Spinal cord (tissue), 9 donors: ENCODE measurements at regions not wholly inside any gene's neighbourhood (a gene's known extent, or its start where the extent isn't known, plus 50 kb on each side); places are given as distances from the start of the nearest gene placed in this dataset.

Experiments used
- DNase-seq, 6 donors: peaks; one replicate each; pipeline versions ENCODE4 v3.0.0 to v3.0.0-alpha.2; 2013 to 2015; ENCODE audit warnings: low spot score in 6 of 6, low read depth in 4 of 6
- H3K27ac ChIP-seq: one replicate; pipeline ENCODE4 v1.5.1; 2013; ENCODE audit warnings: low read depth, low read length, control low read depth
- H3K27me3 ChIP-seq: one replicate; pipeline ENCODE4 v1.6.1; 2013; ENCODE audit warnings: low read length; ENCODE audit not compliant: control insufficient read depth, insufficient read depth
- H3K36me3 ChIP-seq: one replicate; pipeline ENCODE4 v1.6.1; 2013; ENCODE audit warnings: low read length; ENCODE audit not compliant: control insufficient read depth, insufficient read depth
- H3K4me1 ChIP-seq: one replicate; pipeline ENCODE4 v1.6.1; 2013; ENCODE audit warnings: low read length; ENCODE audit not compliant: control insufficient read depth, insufficient read depth
- H3K4me3 ChIP-seq: one replicate; pipeline ENCODE4 v1.5.1; 2013; ENCODE audit warnings: low read depth, low read length, control low read depth
- H3K9me3 ChIP-seq: one replicate; pipeline ENCODE4 v1.6.1; 2013; ENCODE audit warnings: low read length; ENCODE audit not compliant: control insufficient read depth, insufficient read depth
- WGBS: methylation state at CpG from one replicate; pipeline ENCODE4 v1.1.5; 2013; ENCODE audit warnings: missing lambda C conversion rate; ENCODE audit not compliant: insufficient coverage; 5-methylcytosine and 5-hydroxymethylcytosine counted together
- donor health status: healthy.

DNA sequence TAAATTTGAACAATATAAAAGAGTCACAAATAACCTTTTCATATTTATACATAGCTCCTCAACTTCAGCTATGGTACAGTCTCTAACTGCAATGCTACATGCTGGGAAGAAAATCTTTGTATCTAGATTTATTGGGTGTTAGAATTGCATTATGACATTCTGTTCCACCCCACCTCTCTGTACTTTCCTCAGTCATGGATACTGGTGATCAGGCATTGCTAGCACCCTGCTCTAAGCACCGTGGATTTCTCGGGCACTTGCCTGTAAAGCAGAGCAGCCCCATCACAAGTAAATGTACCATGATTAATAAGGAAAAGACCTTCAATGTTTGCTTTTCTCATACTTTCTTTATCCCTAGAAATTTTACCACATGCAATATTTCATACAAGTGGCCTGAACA lies 1028.9 kb upstream of the INTU start:
- no peak for DNase-seq
- no peak overlapping the region for H3K4me3 ChIP-seq
- H3K27me3 ChIP-seq, result no peaks in the 10 kb centered on the region
- H3K4me1 ChIP-seq, result no peaks in the 10 kb centered on the region
- no CpG with 5 or more reads among the region's 2 CpGs for WGBS
- no peaks in the 10 kb centered on the region for H3K36me3 ChIP-seq
- H3K9me3 ChIP-seq, result no peaks in the 10 kb centered on the region
- H3K27ac ChIP-seq, result no peak overlapping the region

DNA sequence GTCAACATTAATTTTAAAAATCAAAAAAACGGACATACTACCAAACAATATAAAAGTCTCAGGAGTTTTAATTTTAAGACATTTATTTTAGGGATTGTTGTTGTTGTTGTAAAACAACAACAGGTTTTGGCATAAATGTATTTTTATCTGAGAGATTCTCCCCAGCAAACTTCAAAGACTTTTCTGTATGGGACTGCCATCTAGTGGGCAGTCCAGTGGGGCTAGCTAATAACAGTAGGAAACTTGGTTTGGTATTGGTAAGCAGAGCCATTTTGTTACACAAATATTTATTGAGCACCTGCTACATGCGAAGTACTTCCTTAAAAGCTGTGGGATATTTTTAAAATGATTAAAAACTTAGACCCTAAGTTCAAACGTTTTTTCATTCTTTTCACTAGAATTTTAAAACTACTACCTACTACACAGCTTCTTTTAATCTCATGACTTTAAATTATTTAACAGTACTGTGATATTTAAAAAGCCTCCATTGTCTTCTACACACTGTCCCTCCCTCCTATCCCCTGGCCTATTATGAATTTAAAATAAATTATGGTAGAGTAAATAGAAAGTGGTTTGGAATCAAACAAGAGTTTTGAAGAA lies 1028.4 kb upstream of the INTU start:
- no CpG with 5 or more reads among the region's 3 CpGs for WGBS
- no peaks in the 10 kb centered on the region for H3K9me3 ChIP-seq
- DNase-seq, result peak in 5 of 6 donors; percentile 31 to 88 (median 39)

DNA sequence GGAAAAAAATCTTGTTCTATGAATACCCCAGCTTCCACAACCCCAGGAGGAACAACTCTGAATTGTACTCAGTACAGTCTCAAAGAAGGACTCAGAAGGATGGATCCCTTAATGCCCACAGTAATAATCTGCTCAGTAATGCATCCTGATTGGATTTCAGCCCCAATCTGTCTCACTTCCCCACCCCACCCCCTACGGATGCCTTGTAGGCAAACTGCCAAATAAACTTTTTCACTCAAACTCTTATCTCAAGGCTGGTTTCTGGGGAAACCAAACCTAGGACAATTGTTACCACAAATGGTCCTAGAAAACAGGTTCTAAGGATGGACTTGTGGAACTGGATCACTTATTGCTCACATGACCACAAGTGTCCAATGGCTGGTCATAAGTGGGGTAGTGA lies 1021.8 kb upstream of the INTU start:
- Histone ChIP-seq H3K4me1 (no peaks in the 10 kb centered on the region), H3K9me3 (no peaks in the 10 kb centered on the region), H3K27ac (no peak overlapping the region), H3K36me3 (no peaks in the 10 kb centered on the region), H3K27me3 (no peaks in the 10 kb centered on the region), H3K4me3 (no peak overlapping the region)
- DNase-seq, result no peak
- no CpG with 5 or more reads among the region's 1 CpG for WGBS

More for the DNA sequence above, 1028.4 kb upstream of the INTU start:
- H3K27me3 ChIP-seq, result no peaks in the 10 kb centered on the region
- no peaks in the 10 kb centered on the region for H3K4me1 ChIP-seq
- H3K4me3 ChIP-seq, result no peak overlapping the region
- H3K27ac ChIP-seq, result no peak overlapping the region
- H3K36me3 ChIP-seq, result no peaks in the 10 kb centered on the region

DNA sequence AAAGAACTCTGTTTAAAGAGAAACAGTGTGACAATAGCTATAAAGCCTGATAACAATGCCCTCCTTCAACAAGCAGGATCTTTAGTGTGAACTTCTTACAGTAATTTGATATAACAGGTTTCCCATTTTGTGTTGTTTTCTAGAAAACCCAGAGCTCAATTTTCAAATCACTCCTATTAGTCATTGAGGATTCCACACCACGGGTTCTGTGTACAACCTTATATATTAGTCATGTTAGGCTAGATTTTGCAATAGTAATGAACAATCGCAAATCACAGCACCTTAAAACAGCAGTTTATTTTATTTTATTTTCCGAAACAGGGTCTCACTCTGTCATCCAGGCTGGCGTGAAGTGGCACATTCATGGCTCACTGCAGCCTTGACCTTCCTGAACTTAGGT lies 1020.9 kb upstream of the INTU start:
- H3K4me1 ChIP-seq, result no peaks in the 10 kb centered on the region
- 67% methylated on average over 3 of the region's 4 CpGs for WGBS
- no peak for DNase-seq

GRCh38 chr4:126614356-126614855 lies 1018.4 kb upstream of the INTU start:
- no peak for DNase-seq
- no peaks in the 10 kb centered on the region for H3K27me3 ChIP-seq
- H3K4me1 ChIP-seq, result no peaks in the 10 kb centered on the region
- no peak overlapping the region for H3K4me3 ChIP-seq
- WGBS, result 70% methylated on average over 6 of the region's 8 CpGs
- H3K36me3 ChIP-seq, result no peaks in the 10 kb centered on the region
- no peaks in the 10 kb centered on the region for H3K9me3 ChIP-seq
- no peak overlapping the region for H3K27ac ChIP-seq

More for the DNA sequence above, 1020.9 kb upstream of the INTU start:
- Histone ChIP-seq H3K4me3 (no peak overlapping the region), H3K9me3 (no peaks in the 10 kb centered on the region), H3K36me3 (no peaks in the 10 kb centered on the region), H3K27me3 (no peaks in the 10 kb centered on the region), H3K27ac (no peak overlapping the region)

DNA sequence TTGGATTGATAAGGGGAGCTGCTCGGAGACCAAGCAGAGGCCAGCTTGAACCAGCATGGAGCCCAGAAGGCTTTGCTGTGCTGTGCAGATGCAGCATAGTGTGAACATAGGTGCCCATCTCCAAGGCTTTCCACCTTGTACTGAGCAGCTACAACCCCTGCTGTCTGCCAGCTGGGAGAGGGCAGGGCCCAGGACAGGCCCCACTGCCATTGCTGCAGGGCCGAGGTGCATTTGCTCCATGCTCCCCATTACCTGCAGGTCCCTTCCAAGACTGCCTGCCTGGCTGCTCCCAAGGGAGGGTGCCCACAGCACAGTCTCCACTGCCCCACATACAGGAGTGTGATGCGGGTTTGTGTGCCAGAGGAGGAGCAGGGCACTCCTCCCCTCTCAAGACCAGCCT lies 1016.0 kb upstream of the INTU start:
- 92% methylated on average over 3 of the region's 3 CpGs for WGBS
- Histone ChIP-seq H3K36me3 (no peaks in the 10 kb centered on the region), H3K4me3 (no peak overlapping the region), H3K27me3 (no peaks in the 10 kb centered on the region), H3K27ac (no peak overlapping the region), H3K4me1 (no peaks in the 10 kb centered on the region), H3K9me3 (no peaks in the 10 kb centered on the region)
- DNase-seq, result no peak

DNA sequence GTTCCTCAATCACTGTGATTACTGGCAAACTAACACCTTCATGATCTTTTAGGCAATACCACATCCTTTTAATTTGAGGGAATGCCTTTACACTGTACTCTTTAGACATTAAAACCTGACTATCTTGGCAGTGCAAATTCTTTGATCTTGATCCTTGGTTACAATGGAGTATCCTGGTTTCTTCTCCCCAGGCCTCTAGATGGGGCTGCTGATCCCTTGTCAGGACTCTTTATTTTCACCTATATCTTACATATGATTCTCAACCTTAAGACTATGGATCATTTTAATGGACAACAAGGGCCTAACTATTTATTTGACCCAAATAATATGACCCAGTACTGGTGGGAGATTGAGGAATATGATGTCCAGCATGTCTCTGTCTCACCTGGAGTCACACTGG lies 1005.5 kb upstream of the INTU start:
- H3K4me1 ChIP-seq, result no peaks in the 10 kb centered on the region
- no peaks in the 10 kb centered on the region for H3K9me3 ChIP-seq
- no peaks in the 10 kb centered on the region for H3K36me3 ChIP-seq
- no peak for DNase-seq
- H3K27ac ChIP-seq, result no peak overlapping the region
- H3K27me3 ChIP-seq, result no peaks in the 10 kb centered on the region
- no peak overlapping the region for H3K4me3 ChIP-seq

GRCh38 chr4:126628933-126629332 lies 1003.8 kb upstream of the INTU start:
- Histone ChIP-seq H3K4me1 (no peaks in the 10 kb centered on the region), H3K36me3 (no peaks in the 10 kb centered on the region), H3K9me3 (no peaks in the 10 kb centered on the region), H3K4me3 (no peak overlapping the region), H3K27me3 (no peaks in the 10 kb centered on the region), H3K27ac (no peak overlapping the region)
- DNase-seq, result no peak
- WGBS, result 100% methylated on average over 1 of the region's 3 CpGs

DNA sequence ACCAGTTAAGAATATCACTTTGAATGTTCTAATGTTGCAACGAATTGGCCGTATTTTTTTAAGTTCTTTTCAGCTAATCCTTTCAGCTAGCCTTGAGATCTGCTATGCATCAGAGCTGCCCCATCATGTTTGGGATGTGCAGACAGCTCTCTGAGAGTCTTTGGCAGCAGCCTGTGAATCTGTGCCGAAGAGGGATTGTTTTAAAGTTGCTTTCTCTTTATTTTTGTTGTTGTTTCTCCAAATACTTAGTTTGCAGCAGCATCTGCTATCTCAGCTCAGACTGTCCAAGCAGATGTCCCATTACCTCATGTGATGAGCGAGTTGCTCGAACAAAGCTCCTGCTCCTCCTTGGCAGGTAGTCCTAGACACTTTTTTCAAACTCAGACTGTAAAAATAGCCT lies 1002.5 kb upstream of the INTU start:
- no peaks in the 10 kb centered on the region for H3K27me3 ChIP-seq
- no peak overlapping the region for H3K4me3 ChIP-seq
- H3K36me3 ChIP-seq, result no peaks in the 10 kb centered on the region
- 100% methylated on average over 2 of the region's 5 CpGs for WGBS
- no peak overlapping the region for H3K27ac ChIP-seq
- peak in 1 of 6 donors; percentile 41 for DNase-seq
- H3K4me1 ChIP-seq, result no peaks in the 10 kb centered on the region
- H3K9me3 ChIP-seq, result no peaks in the 10 kb centered on the region

GRCh38 chr4:126633306-126633705 lies 999.5 kb upstream of the INTU start:
- no peaks in the 10 kb centered on the region for H3K27me3 ChIP-seq
- H3K27ac ChIP-seq, result no peak overlapping the region
- WGBS, result no CpG with 5 or more reads among the region's 2 CpGs
- H3K9me3 ChIP-seq, result no peaks in the 10 kb centered on the region
- H3K4me3 ChIP-seq, result no peak overlapping the region
- H3K4me1 ChIP-seq, result no peaks in the 10 kb centered on the region
- no peak for DNase-seq
- H3K36me3 ChIP-seq, result no peaks in the 10 kb centered on the region
